ENCODE measurements at regions not wholly inside any gene's neighbourhood (a gene's known extent, or its start where the extent isn't known, plus 50 kb on each side); places are given as distances from the start of the nearest gene placed in this dataset.

DNA sequence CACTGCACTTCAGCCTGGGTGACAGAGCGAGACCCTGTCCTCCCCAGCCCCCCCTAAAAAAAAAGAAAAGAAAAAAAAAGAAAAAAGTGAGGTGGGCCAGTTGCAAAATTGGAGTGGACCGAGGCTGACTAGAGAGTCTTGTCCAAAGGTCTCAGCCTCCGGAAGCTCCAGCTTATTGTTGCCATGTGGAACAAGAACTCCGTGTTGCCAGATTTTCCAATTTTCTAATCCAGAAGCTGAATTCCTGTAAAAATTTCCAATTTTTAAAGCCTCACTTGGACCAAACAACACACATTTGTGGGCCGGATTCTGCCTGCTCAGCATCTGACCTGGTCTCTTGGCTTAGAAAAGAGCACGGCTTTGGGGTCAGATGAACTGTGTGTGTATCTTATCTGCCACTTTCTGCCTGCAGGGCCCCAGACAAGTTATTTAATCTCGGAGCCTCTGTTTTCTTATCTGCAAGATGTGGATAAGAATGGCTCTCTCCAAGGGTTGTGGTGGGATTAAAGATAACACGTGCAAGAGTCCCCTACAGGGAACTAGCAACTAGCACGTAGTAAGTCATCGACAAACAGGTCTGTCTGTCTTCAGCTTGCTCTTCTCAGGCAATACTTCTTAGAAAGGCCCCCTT, 73.7 kb upstream of the TLE3 start:
- TF ChIP-seq, protein P1, sequence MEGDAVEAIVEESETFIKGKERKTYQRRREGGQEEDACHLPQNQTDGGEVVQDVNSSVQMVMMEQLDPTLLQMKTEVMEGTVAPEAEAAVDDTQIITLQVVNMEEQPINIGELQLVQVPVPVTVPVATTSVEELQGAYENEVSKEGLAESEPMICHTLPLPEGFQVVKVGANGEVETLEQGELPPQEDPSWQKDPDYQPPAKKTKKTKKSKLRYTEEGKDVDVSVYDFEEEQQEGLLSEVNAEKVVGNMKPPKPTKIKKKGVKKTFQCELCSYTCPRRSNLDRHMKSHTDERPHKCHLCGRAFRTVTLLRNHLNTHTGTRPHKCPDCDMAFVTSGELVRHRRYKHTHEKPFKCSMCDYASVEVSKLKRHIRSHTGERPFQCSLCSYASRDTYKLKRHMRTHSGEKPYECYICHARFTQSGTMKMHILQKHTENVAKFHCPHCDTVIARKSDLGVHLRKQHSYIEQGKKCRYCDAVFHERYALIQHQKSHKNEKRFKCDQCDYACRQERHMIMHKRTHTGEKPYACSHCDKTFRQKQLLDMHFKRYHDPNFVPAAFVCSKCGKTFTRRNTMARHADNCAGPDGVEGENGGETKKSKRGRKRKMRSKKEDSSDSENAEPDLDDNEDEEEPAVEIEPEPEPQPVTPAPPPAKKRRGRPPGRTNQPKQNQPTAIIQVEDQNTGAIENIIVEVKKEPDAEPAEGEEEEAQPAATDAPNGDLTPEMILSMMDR (IDR thresholded peaks at IDR 0.05), result no peak
- TF ChIP-seq POLR2A (IDR thresholded peaks at IDR 0.05), result no peak
